DMS153 treated with DMSO at 0.1 percent for 48 hours (cell line): ENCODE measurements at regions not wholly inside any gene's neighbourhood (a gene's known extent, or its start where the extent isn't known, plus 50 kb on each side); places are given as distances from the start of the nearest gene placed in this dataset.

Experiments
- DNase-seq: peaks from one replicate; lab custom pipeline; 2025; ENCODE audit not compliant: unreplicated experiment; lab: John Stamatoyannopoulos, UW

DNA sequence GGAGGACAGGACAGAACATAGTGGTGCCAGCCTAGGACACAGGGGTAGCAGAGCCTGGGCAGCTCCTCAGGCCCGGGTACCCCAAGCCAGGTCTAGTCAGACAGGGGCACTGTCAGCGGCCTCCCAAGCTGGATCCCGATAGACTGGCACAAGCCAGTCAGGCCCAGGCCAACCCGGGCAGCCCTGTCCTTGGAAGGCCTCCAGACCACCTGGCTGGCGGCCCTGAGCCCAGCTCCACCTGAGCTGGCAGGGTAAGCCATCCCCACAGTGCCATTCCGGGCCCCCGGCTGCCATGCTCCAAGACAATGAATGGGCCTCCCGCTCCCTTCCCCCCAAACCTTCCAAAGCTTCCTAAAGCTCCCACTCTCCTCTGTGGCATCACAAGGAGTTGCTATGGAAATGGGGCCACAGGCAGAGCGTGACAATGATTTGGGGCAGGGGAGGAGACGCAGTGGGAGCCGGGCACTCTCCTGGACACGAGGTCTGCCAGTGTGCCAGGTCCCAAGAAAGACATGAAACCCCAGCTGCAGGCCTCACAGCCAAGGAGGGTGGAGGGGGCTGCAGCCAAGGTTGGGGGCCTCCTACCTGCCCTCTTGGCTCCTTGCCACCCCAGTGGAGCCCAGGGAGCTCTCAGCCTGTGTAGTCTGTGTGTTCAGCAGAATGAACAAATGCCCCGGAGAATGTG, 165.6 kb upstream of the LINGO1 start:
- no peak for DNase-seq

DNA sequence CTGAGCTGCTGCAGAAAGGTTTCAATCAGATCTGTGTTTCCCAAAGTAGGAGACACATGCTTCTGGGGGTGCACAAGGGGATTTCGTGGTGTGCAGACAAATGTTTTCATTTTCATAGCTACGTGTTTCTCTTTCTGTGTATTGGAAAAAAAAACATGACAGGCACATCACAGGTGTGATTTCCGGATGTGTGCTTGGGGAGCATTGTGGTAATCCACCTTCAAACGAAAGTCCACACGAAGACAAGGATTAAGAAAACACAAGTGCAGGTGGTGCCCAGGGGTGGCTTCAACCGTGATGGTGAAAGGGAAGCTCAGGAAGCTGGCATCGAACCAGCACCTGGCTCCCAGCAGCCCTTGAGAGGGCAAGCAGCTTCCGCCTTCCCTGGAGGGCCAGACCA, 164.6 kb upstream of the LINGO1 start:
- DNase-seq: no peak

DNA sequence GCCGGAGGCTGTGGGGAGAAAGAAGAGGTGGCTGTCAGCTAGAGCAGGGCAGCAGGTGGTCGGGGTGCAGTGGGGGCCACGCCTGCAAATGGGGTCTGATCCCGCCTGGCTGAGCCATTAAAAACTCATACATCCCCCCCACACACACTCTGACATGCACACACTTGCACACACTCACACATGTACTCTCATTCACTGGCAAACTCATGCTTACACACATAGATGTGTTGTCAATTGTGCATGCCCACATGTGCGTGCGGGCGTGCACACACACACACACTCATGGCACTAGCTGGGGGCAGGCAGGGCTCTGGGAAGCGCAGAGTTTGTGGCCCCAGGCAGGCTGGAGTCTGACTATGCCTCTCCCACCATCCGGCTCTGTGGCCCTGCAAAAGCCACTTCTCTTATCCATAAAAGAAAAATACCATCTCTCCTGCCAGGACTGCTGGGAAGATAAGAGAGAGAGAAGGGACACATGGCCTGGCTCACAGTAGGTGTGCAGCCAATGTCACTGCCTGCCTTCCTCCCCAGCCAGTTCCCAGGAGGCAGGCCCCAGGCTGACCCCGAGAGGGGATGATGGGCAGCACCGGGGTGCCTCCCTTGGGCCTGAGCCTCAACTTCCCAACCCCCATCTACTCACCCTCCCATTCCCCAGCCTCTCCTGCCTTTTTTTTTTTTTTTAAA, 163.5 kb upstream of the LINGO1 start:
- no peak for DNase-seq

DNA sequence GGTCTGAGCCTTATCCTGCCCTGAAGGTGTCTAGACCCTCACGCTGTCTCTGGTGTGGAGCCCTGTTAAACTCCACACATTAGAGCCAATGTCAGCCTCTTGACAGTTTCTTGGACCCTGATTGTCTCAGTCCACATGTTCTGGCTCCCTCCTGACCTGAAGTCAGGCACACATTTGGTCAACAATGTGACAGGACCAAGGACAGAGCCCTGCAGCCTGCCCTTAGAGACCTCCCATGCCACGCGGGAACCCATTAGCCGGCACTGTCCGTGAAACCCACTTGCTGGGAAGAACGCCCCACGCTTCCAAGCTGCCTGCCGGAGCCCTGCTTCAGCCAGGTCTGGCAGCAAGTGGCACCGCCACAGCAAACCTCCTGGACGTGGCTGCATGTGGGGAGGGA, 162.7 kb upstream of the LINGO1 start:
- no peak for DNase-seq

DNA sequence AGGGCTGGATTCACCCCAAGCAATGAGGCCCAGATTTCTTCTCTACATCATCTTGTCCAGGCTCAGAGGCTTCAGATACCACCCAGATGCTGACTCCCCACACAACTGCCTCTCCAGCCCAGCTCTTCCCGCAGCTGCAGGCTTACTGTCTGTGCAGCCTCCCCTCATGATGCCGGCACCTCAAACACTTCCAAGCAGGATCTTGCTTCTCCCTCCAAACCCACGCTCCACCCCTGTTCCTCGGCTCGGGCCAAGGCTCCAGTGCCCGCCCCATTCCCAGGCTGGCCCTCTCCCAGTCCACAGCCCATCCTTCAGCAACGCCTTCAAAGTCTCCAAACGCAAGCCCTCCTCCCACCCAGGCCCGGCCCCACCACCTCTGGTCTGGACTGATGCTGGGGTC, 159.2 kb upstream of the LINGO1 start:
- no peak for DNase-seq

DNA sequence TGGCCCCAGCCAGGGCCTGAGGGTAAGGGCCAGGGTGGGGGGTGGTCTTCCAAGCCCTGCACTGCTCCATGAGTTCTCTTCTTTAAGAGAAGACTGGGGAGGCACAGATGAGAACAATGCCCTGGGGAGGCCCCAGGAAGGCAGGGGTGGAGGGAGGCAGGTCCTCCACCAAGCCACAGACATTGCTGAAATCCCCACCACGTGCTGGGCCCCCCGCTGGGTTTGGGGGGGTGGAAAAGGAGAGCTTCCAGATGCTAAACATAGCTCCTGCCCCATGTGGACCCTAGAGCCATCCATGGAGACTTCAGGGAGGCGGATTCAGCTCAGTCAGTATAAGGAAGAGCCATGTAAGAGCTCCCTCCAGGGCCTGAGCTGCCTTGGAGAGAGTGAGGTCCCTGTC, 157.8 kb upstream of the LINGO1 start:
- no peak for DNase-seq

DNA sequence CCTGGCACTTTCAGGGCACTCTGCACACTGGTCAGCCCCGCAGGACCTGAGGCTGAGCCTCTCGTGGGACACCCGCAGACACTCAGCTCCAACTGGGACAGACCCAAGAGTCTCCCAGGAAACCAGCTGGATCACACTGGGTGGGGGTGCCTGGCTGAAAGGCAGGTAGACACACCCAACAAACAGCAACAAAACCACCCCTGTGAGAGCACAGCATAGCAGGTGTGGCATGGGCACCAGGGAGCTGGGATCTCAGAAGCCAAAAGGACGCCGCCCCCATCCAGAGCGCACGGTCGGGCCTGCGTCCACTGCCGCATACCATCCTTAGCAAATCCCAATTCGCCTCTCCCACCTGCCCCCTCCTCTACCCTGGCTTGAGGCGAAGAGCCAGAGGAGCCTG, 154.2 kb upstream of the LINGO1 start:
- DNase-seq: no peak

DNA sequence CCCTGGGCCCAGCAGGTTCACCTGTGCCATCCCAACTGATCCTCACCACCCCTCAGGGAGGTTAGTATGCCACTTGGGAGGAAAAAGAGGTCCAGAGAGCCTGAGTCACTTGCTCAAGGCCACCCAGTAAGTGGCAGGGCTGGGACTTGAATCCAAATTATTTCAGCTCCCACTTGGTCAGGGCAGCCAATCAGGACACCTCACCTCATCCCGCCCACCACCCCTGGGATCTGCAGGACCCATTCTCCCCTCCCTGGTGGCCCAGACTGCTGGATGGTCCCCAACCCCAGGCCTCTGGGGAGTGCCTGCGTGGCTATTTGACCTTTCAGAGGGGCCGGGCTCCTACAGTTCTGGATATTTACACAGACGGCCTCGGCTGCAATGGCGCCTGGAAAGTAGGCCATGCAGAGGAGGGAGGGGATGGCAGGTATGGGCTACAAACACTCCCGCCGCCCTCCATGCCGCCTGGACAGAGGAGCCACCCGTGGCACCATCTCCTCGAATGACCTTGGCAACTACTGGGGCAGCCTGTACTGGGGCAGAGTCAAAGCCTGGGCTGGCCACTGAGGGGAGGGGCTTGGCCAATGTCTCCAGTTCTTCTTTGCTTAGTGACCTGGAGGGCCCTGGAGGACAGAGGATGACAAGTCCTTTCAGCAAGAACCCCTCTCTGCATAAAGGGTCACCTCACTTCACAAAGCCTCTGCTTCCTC, 153.6 kb upstream of the LINGO1 start:
- DNase-seq: no peak

DNA sequence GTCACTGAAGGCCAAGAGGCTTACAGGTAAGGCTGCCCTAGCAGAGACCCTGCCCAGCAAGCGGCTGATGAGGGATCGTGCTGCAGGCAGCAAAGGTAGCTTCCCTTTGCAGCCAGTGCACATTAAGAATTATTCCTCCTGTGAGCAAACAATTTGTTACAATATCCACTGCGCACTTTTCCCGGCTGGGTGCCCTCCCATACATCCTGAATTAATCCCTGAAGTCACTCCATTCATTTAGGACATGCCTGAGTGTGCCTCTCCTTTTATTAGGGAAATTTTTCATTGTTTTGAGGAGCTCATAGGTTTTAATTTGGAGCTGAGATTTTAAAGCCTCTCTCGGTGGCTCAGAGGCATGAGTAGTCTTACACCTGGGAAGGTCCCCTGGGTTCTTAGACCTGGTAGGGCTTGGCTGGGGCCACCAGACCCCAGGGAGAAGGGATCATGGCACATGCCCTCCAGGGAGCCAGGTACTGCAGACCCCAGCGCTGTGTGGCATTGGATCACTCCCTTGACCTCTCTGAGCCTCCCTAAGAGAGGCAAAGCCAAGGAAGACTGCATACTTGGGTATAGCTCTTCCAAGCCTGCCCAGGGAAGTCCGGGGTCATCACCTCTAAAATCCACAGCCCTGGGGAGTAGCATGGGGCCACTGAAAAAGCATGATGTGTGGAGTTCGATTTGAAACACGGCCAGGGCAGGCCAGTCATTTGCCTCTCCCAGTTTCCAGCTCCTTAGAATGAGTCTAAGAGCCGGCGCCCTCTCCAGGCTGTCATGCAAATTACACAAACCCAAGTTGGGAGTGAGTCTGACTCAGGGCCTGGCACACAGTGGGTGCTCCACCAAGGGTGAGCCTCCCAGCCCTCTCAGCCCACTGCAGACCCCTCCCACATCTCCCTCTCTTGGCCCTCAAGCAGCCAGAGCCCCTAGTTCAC, 151.9 kb upstream of the LINGO1 start:
- DNase-seq: no peak

DNA sequence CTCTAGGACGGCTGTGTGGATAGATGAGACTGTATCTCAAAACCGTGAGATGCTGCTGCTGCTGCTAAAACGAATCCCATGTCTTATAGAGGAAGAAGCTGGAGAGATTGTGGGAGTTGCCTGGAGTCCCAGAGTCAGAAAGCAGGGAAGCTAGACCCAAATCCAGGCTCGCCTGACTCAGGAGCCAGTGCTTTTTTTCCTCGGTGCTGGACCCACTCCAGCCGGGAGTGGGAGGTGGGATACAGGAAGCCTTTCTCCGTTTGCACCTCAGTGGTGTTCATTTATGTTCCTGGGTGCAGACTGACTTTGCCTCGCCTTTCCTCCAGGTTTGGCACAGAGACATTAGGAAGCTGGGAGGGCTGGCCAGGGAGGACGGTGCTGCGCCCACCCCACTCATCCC, 150.9 kb upstream of the LINGO1 start:
- DNase-seq: no peak

DNA sequence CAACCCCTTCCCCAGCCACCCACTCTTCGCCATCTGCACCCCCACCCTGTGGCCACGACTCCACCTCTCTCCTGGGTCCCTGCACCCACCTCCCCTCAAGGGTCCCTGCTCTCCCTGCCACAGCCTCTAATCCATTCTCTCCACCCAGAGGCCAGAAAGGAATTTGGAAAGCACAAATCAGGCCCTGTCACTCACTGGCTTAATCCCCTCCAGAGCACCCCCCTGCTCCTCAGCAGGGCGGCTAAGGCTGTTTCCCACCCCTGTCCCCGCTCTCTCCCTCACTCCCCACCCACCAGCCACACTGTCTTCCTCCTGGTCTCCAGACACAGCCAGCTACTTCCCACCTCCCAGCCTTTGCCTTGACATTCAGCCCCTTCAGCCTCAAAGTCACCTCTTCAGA, 150.0 kb upstream of the LINGO1 start:
- DNase-seq: no peak

DNA sequence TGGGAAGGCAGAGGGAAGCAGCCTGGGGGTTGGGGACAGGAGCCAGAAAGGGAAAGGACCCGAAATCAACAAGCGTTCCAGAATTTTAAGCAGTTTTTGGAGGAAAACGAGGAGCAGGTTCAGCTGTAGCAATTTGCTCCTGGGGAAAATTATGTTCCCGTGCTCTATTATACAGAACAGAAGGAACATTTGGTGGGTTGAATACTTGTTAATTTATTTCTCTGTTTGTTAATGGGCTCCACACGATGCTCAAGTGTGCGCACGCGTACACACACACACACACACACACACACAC, 149.2 kb upstream of the LINGO1 start:
- DNase-seq: no peak

DNA sequence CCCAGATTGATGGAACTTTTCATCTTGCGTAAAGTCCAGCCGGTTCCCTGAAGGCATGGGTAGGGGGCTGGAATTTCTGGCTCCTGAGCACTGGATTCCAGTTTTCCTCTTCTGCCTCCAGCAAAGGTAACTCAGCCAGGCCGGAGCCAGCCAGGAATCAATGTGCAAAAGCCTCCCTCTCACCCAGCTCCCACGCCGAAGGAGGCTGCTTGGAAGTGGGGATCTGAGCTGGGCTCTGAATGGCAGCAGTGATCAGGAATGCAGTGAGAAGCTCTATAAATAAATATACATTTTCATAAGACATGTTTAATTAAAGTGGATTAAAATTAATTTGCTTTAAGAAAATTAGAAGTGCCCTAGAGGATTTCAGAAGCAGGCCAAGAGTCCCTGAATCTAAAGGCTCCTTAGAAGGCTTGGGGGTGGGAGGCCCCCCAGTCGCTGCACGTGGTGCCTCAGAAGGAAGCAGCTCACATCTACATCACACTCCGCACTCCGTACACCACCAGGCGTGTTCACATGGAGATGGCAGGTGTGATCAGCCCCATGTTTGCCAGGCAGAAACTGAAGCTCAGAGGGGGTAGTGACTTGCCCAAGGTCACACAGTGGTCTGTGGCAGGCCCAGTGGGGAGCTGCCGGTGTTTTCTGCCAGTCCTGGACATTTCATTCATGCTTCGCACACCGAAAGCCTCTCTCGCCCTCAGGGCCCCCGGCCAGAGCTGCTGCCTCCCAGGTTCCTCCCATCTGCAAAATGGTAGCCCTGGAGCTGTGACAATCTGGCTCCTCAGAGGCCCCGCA, 148.6 kb upstream of the LINGO1 start:
- no peak for DNase-seq

DNA sequence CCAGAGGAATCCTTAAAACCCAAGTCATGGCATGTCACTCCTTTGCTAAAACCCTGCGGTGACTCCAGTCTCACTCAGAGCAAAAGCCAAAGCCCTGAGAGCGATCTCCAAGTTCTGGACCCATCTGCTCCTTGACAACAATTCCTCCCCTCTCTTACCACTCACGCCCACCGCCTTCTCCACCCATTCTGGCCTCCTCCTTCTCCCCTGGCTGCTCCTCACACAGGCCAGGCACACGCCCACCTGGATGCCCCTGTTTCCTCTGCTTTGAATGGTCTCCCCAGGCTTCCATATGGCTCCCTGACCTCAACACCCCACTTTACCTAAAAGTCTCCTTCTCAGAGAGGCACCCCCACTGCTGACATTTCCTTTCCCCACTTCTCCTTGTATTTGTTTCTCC, 146.1 kb upstream of the LINGO1 start:
- no peak for DNase-seq

DNA sequence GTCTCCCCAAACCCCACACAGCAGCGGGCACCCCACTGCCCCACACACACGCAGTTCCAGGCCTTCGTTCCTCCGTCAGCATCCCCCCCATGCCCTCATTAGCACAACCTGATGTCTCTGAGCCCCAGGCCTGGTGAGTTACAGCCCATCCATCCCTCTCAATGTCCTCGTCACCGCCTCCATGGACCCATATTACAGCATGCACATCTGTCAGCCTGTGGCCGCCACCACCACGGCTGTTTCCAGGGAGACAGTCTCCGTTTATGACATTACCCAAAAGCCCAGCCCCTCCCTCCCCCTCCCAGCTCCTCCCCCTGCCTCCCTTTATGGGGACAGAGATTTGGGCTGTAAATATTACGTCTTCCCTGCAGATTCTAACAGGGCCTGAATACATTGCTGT, 143.1 kb upstream of the LINGO1 start:
- DNase-seq: no peak

DNA sequence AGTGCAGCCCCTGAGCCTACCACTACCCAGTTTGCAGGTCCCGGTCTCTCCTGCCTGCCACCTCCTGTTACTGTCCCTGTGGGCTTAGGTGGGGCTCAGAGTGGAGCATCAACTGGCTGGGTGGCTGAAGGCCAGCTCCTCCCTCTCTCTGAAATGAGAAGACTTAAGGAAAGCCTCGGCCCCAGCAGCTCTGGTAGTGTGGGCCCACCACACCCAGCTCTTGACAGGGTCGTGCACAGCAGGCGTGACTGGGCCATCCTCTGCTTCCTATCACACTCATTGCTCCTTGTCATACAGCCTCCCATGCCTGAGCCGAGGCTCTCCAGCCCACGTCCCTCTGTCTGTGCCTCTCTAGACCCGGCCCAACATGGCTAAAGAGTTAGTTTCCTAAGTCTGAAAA, 142.7 kb upstream of the LINGO1 start:
- no peak for DNase-seq

DNA sequence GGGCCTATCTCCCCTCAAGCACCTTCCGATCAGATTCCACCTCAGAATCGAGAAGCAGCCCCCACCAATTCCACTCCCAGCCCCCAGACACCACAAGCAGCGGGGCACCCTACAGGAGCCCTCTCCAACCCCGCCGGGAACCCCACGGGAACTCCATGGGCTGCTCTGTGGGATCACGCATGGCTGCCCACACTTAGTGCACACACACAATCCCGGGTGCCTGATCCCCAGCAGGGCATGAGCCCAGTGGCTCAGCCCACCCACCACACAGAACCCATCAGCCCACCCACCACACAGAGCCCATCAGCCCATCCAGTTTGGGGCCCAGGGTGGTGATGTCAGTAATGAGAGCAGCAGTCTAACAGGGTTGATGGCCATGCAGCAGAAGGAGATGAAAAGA, 141.6 kb upstream of the LINGO1 start:
- no peak for DNase-seq

DNA sequence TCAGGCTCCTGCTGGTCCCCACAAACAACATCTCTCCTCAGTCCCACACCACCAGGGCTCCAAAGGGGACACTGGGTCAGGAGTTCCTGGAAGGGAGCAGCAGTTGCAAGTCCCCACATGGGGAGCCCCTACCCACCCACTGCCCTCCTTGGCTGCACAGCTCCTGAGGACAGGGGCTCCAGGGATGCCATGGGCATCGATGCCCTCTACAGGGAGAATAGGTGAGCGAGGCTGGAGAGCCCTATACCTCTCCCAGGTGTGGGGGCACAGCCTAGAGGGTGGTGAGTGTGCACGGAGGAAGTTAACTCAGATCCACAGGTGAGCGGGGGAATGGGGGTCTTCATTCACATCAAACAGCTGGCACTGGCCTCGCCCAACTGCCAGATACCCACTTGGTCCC, 141.2 kb upstream of the LINGO1 start:
- DNase-seq: no peak

DNA sequence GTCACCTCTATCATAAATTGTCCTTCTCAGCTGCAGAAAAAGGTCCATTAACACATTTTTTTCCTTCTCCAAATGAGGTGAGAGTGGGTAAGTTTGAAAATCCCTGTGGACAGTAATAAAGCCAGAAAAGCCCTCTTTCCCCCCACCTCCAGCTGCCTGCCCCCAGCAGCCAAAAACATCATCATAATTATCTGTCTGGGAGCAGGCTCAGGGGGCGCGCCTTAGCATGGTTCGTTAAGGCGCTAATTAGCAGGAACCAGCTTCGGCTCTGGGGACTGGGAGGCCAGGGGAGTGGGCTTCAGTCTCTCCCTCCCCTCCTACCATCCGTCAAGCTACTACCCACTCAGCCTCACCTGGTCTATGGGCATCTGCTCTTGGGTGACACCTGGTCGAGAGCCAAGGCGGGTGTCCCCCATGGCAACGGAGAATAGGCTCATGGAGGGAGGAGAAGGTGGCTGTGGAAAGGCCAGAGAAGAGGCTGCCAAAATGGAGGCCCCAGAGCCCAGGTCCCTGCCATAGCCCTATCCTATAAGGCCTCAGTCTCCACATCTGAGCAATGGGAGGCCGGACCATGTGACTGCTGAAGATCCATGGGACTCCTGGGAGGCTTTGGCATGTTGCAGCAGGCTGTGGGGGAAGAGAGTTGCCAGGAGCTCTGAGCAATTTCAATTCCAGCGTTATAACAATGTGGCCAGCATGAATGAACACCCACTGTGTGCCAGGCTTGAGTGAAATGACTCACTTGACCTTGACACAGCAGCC, 140.1 kb upstream of the LINGO1 start:
- no peak for DNase-seq

DNA sequence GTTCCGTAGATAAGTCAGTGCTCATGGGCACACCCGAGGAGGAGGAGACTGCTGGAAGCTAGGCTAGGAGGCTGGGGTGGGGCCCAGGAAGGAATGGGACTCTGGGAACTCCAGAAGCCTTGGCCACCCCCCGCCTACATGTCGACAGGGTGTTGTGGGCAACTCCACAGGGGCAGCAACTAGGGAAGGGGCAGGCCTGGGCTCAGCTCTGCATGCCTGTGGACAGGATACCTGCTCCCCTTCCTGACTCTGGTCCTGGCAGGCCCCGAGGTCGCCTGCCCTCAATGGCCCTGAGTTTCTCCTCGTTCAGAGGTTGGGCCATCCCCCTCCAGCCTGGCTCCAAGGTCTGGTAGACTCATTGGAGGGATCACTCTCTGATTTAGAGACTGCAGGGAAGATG, 138.9 kb upstream of the LINGO1 start:
- no peak for DNase-seq
